ENCODE measurements at regions not wholly inside any gene's neighbourhood (a gene's known extent, or its start where the extent isn't known, plus 50 kb on each side); places are given as distances from the start of the nearest gene placed in this dataset.

GRCh38 chr4:181549576-181550188 lies 693.5 kb upstream of the TENM3 start:
- DNase-seq: no peak
- no peaks in the 10 kb centered on the region for H3K27me3 Mint-ChIP-seq
- H3K4me1 Mint-ChIP-seq (ENCODE audit: low read depth): no peaks in the 10 kb centered on the region
- no peak overlapping the region for H3K4me3 Mint-ChIP-seq
- H3K36me3 Mint-ChIP-seq (ENCODE audit: low read depth): no peaks in the 10 kb centered on the region
- H3K27ac Mint-ChIP-seq: no peak overlapping the region
- H3K9me3 Mint-ChIP-seq: peaks cover 4% of the 10 kb centered on the region

- peaks cover 4% of the 10 kb centered on the region for H3K9me3 Mint-ChIP-seq
- no peaks in the 10 kb centered on the region for H3K4me1 Mint-ChIP-seq (ENCODE audit: low read depth)
- no peak for DNase-seq
- no peak overlapping the region for H3K27ac Mint-ChIP-seq
- H3K4me3 Mint-ChIP-seq: no peak overlapping the region
- H3K36me3 Mint-ChIP-seq (ENCODE audit: low read depth): no peaks in the 10 kb centered on the region
- no peaks in the 10 kb centered on the region for H3K27me3 Mint-ChIP-seq
Observed at GRCh38 chr4:181550381-181550780, 692.8 kb upstream of the TENM3 start.

GRCh38 chr4:181559637-181560036 lies 683.6 kb upstream of the TENM3 start:
- H3K27me3 Mint-ChIP-seq: no peaks in the 10 kb centered on the region
- H3K9me3 Mint-ChIP-seq: peaks cover 8% of the 10 kb centered on the region
- no peaks in the 10 kb centered on the region for H3K4me1 Mint-ChIP-seq (ENCODE audit: low read depth)
- no peak overlapping the region for H3K27ac Mint-ChIP-seq
- H3K36me3 Mint-ChIP-seq (ENCODE audit: low read depth): no peaks in the 10 kb centered on the region
- DNase-seq: no peak
- H3K4me3 Mint-ChIP-seq: no peak overlapping the region

DNA sequence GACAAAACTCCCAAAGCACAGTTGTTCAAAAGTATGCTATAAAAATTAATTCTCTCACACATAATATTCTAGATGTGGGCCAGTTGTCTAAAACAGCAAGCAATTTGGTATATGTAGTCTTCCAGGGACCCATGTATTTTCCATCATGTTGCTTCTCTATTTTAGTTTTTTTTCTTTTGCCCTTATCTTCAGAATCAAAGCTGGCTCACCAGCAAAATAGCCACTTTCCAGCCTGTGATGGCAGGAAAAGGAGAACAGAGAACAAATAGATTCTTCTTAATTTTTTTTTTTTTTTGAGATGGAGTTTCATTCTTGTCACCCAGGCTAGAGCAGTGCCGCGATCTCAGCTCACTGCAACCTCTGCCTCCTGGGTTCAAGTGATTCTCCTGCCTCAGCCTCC lies 680.8 kb upstream of the TENM3 start:
- H3K36me3 Mint-ChIP-seq (ENCODE audit: low read depth): no peaks in the 10 kb centered on the region
- peaks cover 8% of the 10 kb centered on the region for H3K9me3 Mint-ChIP-seq
- H3K27ac Mint-ChIP-seq: no peak overlapping the region
- H3K4me1 Mint-ChIP-seq (ENCODE audit: low read depth): no peaks in the 10 kb centered on the region
- H3K27me3 Mint-ChIP-seq: no peaks in the 10 kb centered on the region
- no peak overlapping the region for H3K4me3 Mint-ChIP-seq
- DNase-seq: no peak

- H3K9me3 Mint-ChIP-seq: peaks cover 8% of the 10 kb centered on the region
- DNase-seq: no peak
- no peaks in the 10 kb centered on the region for H3K27me3 Mint-ChIP-seq
- H3K36me3 Mint-ChIP-seq (ENCODE audit: low read depth): no peaks in the 10 kb centered on the region
- no peaks in the 10 kb centered on the region for H3K4me1 Mint-ChIP-seq (ENCODE audit: low read depth)
- no peak overlapping the region for H3K27ac Mint-ChIP-seq
- H3K4me3 Mint-ChIP-seq: no peak overlapping the region
Observed at GRCh38 chr4:181564625-181565024, 678.6 kb upstream of the TENM3 start.

DNA sequence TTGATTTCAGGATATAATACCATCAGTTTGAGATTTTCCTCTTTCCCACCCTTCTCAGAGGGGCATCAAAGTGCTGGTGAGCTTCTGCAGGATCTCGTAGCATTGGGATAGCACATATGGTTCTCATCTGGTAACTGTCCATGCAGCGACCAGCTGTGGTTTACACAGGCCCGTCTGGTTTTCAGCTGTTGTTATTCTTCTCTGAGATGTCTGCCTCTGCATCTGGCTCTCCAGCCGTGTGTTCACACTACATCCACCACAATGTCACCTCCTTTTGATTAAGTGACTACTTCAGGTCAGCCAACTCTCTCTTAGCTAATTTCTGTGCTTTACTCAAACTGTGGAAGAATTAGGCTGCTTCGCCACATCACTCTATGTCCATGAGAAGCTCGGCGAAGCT lies 676.7 kb upstream of the TENM3 start:
- Mint-ChIP-seq H3K27me3 (no peaks in the 10 kb centered on the region), H3K4me1 (ENCODE audit: low read depth) (no peaks in the 10 kb centered on the region), H3K4me3 (no peak overlapping the region), H3K27ac (no peak overlapping the region), H3K9me3 (peaks cover 3% of the 10 kb centered on the region), H3K36me3 (ENCODE audit: low read depth) (no peaks in the 10 kb centered on the region)
- no peak for DNase-seq

DNA sequence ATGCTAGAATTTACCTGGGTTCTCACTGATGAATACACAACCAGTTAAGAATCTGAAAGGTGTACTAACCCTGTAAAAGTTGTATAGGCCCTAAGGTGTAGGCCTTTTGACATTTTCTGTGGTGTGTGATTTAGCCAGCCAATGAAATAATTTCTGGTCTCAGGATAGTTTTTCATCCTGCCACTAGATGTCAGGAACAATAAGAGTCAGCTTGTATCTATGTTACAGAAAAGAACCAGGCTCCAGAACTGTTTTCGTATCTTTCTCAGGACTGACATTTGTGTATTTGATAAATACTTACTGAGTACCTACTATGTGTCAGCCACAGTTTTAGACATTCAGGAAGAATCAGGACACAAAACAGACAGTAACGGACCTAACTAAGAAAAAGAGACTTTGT lies 673.6 kb upstream of the TENM3 start:
- Mint-ChIP-seq H3K4me3 (no peak overlapping the region), H3K36me3 (ENCODE audit: low read depth) (no peaks in the 10 kb centered on the region), H3K27ac (no peak overlapping the region), H3K9me3 (no peaks in the 10 kb centered on the region), H3K4me1 (ENCODE audit: low read depth) (no peaks in the 10 kb centered on the region), H3K27me3 (no peaks in the 10 kb centered on the region)
- no peak for DNase-seq

GRCh38 chr4:181578911-181579310 lies 664.3 kb upstream of the TENM3 start:
- Mint-ChIP-seq H3K4me1 (ENCODE audit: low read depth) (no peaks in the 10 kb centered on the region), H3K27ac (no peak overlapping the region), H3K9me3 (peaks cover 8% of the 10 kb centered on the region), H3K27me3 (no peaks in the 10 kb centered on the region), H3K36me3 (ENCODE audit: low read depth) (no peaks in the 10 kb centered on the region), H3K4me3 (no peak overlapping the region)
- DNase-seq: no peak

- H3K4me1 Mint-ChIP-seq (ENCODE audit: low read depth): no peaks in the 10 kb centered on the region
- no peak overlapping the region for H3K4me3 Mint-ChIP-seq
- no peak overlapping the region for H3K27ac Mint-ChIP-seq
- H3K9me3 Mint-ChIP-seq: peaks cover 8% of the 10 kb centered on the region
- H3K36me3 Mint-ChIP-seq (ENCODE audit: low read depth): no peaks in the 10 kb centered on the region
- DNase-seq: no peak
- H3K27me3 Mint-ChIP-seq: no peaks in the 10 kb centered on the region
Observed at GRCh38 chr4:181579486-181579885, 663.7 kb upstream of the TENM3 start.

GRCh38 chr4:181581983-181582382 lies 661.2 kb upstream of the TENM3 start:
- Mint-ChIP-seq H3K4me1 (ENCODE audit: low read depth) (no peaks in the 10 kb centered on the region), H3K27me3 (no peaks in the 10 kb centered on the region), H3K27ac (no peak overlapping the region), H3K36me3 (ENCODE audit: low read depth) (no peaks in the 10 kb centered on the region), H3K4me3 (no peak overlapping the region), H3K9me3 (peaks cover 5% of the 10 kb centered on the region)
- no peak for DNase-seq

- no peaks in the 10 kb centered on the region for H3K27me3 Mint-ChIP-seq
- no peaks in the 10 kb centered on the region for H3K4me1 Mint-ChIP-seq (ENCODE audit: low read depth)
- no peak for DNase-seq
- H3K9me3 Mint-ChIP-seq: peaks cover 5% of the 10 kb centered on the region
- no peak overlapping the region for H3K27ac Mint-ChIP-seq
- H3K36me3 Mint-ChIP-seq (ENCODE audit: low read depth): no peaks in the 10 kb centered on the region
- no peak overlapping the region for H3K4me3 Mint-ChIP-seq
Observed at GRCh38 chr4:181582595-181582994, 660.6 kb upstream of the TENM3 start.

DNA sequence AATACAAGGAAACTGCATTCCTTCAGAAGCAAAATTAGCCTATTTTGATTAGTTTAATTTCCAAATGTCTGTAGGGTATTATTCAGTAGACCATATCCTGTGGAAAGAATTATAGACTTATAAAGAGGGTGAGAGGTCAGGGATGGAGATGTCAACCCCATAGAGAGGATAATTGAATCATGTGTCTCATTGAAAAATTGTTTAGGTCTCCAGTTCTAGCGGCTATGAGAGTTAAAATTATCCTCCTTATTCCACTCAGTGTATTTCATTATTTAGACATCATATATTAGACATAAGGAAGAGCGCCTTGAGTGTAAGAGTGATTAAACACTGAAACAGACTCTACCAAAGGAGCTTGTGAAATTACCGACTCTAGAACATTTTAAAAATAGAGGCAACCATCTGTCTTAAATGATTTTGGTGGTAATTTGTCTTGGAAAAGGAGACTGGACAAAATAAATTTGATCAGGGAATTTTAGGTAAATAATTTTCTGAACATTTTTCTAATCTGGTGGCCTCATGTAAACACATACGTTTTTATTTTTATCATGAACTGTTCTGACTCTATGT lies 654.4 kb upstream of the TENM3 start:
- H3K9me3 Mint-ChIP-seq: peaks cover 7% of the 10 kb centered on the region
- H3K4me3 Mint-ChIP-seq: no peak overlapping the region
- H3K27me3 Mint-ChIP-seq: no peaks in the 10 kb centered on the region
- H3K27ac Mint-ChIP-seq: no peak overlapping the region
- no peaks in the 10 kb centered on the region for H3K4me1 Mint-ChIP-seq (ENCODE audit: low read depth)
- no peaks in the 10 kb centered on the region for H3K36me3 Mint-ChIP-seq (ENCODE audit: low read depth)
- DNase-seq: no peak

DNA sequence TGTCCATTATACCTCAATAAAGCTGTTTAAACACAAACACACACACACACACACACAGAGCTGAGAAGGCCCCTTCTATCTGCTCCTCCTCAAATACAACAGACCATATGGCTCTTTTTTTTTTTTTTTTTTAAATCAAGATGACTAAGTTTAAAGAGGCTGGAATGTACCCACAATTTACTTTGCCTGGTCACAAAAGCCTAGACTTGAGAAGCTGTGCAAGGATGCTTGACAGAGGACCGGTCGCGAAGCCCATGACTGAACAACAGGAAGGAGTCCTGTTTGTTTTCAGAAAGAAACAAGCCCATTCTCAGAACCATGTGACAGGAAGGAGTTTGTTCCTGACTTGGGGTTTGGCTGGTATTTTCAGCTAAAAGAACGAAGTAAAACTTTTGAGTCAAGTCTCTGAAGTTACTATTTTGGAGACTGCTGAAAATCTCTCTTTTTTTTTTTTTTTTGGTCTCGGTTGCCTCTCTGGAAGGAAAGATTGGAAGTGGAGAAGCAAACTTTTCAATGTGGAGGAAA lies 650.9 kb upstream of the TENM3 start:
- H3K36me3 Mint-ChIP-seq (ENCODE audit: low read depth): no peaks in the 10 kb centered on the region
- no peak overlapping the region for H3K4me3 Mint-ChIP-seq

DNA sequence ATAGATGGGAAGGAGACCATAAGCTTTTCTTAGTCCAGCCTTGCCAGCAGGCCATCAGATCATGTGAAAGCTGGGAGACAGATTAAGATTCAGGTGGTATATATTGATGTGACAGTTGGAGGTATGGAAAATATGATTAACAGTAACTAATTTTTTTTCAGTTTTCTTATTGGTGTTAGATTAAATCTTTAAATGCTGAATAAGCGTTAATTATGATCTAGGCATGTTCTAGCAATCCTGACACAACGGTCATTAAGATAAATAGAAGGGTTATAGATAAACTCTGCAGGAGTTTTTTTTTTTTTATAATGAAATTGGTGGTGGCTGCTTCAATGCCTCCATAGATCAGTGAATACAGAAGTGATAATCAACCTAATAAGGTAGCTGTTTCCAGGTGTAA lies 649.5 kb upstream of the TENM3 start:
- no peaks in the 10 kb centered on the region for H3K4me1 Mint-ChIP-seq (ENCODE audit: low read depth)
- no peak overlapping the region for H3K27ac Mint-ChIP-seq
- H3K9me3 Mint-ChIP-seq: peaks cover 11% of the 10 kb centered on the region
- H3K36me3 Mint-ChIP-seq (ENCODE audit: low read depth): no peaks in the 10 kb centered on the region
- no peaks in the 10 kb centered on the region for H3K27me3 Mint-ChIP-seq
- no peak for DNase-seq
- H3K4me3 Mint-ChIP-seq: no peak overlapping the region

More for the DNA sequence above, 650.9 kb upstream of the TENM3 start:
- no peak for DNase-seq
- Mint-ChIP-seq H3K9me3 (peaks cover 7% of the 10 kb centered on the region), H3K4me1 (ENCODE audit: low read depth) (no peaks in the 10 kb centered on the region), H3K27me3 (no peaks in the 10 kb centered on the region), H3K27ac (no peak overlapping the region)

DNA sequence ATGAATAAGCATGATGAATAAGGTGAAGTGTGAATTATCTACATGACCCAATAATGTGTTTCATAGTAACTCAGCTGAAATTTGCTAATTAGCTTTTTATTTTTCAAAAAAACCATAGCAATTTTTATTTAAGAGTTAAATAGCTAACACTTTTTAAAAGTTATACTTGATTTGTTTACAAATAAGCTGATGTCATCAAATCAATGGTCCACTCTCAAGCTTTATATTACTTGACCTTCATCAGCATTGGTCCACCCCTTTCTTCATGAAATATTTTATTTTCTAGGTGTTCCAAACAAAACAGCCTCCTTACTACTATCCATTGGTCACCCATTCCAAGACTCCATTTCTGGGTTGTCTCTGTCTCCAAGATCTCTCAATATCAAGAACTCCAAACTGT lies 649.0 kb upstream of the TENM3 start:
- Mint-ChIP-seq H3K36me3 (ENCODE audit: low read depth) (no peaks in the 10 kb centered on the region), H3K4me1 (ENCODE audit: low read depth) (no peaks in the 10 kb centered on the region), H3K27me3 (no peaks in the 10 kb centered on the region), H3K9me3 (peaks cover 11% of the 10 kb centered on the region), H3K27ac (no peak overlapping the region), H3K4me3 (no peak overlapping the region)
- DNase-seq: no peak
